SU-DHL-6 (cell line): ENCODE measurements at regions not wholly inside any gene's neighbourhood (a gene's known extent, or its start where the extent isn't known, plus 50 kb on each side); places are given as distances from the start of the nearest gene placed in this dataset.

ENCODE experiments used
- H2AFZ ChIP-seq: fragments of 200-600 bp; sonication (generic); 2 replicates; pipeline ENCODE4 v1.6.1; 2014; ENCODE audit warnings: low read depth, mild to moderate bottlenecking, moderate library complexity, mixed read lengths, antibody characterized with exemption, low read length; ENCODE audit not compliant: severe bottlenecking
- H3F3A ChIP-seq: fragments of 200-600 bp; shearing (Covaris generic); 2 replicates; pipeline ENCODE4 v1.6.0; 2016; ENCODE audit warnings: antibody characterized with exemption, mild to moderate bottlenecking; ENCODE audit not compliant: insufficient read depth
- H3K27ac ChIP-seq: fragments of 200-600 bp; sonication (generic); 2 replicates; pipeline ENCODE4 v1.5.1; 2016; ENCODE audit warnings: low read depth, mild to moderate bottlenecking, low read length, moderate library complexity, mixed read lengths
- H3K27me3 ChIP-seq: fragments of 200-600 bp; sonication (generic), shearing (Covaris generic); 2 replicates; pipeline ENCODE4 v1.6.0; 2014; ENCODE audit warnings: mild to moderate bottlenecking, low read length
- H3K36me3 ChIP-seq: fragments of 200-600 bp; sonication (generic); 2 replicates; pipeline ENCODE4 v1.6.1; 2014; ENCODE audit warnings: mild to moderate bottlenecking, low read length, mixed read lengths
- H3K4me2 ChIP-seq: fragments of 300-600, 200-600 bp; shearing (Covaris generic), sonication (generic); 2 replicates; pipeline ENCODE4 v1.6.0; 2014; ENCODE audit warnings: low read length, low read depth, mild to moderate bottlenecking; ENCODE audit not compliant: poor library complexity, severe bottlenecking
- H3K4me3 ChIP-seq: fragments of 200-600 bp; sonication (generic); 2 replicates; pipeline ENCODE4 v1.5.1; 2014; ENCODE audit warnings: antibody characterized with exemption, low read length, mild to moderate bottlenecking, mixed read lengths; ENCODE audit not compliant: insufficient read depth, poor library complexity, severe bottlenecking
- H3K79me2 ChIP-seq: fragments of 200-600 bp; sonication (generic); 2 replicates; pipeline ENCODE4 v1.6.1; 2014; ENCODE audit warnings: mild to moderate bottlenecking, low read length, moderate library complexity; ENCODE audit not compliant: insufficient read depth
- H3K9ac ChIP-seq: fragments of 200-600 bp; sonication (generic); 2 replicates; pipeline ENCODE4 v1.7.0; 2014; ENCODE audit warnings: mild to moderate bottlenecking, low read length
- H3K9me2 ChIP-seq: fragments of 200-600 bp; sonication (generic); replicated peaks from 2 replicates; pipeline ENCODE4 v1.6.1; 2014; ENCODE audit warnings: low read length; ENCODE audit not compliant: insufficient read depth
- H3K9me3 ChIP-seq: fragments of 200-600 bp; sonication (generic); 2 replicates; pipeline ENCODE4 v1.6.1; 2014; ENCODE audit warnings: low read length, mixed read lengths; ENCODE audit not compliant: insufficient read depth
- H4K20me1 ChIP-seq: fragments of 200-600 bp; sonication (generic); 2 replicates; pipeline ENCODE4 v1.6.1; 2014; ENCODE audit warnings: low read depth, mild to moderate bottlenecking, antibody characterized with exemption, low read length, moderate library complexity, mixed read lengths
- CTCF ChIP-seq: fragments of 200-600 bp; sonication (generic); IDR thresholded peaks from one replicate; pipeline ENCODE4 v1.5.1; 2017; ENCODE audit warnings: antibody characterized with exemption, mild to moderate bottlenecking, low read length, moderate library complexity; ENCODE audit not compliant: insufficient read depth, poor library complexity, severe bottlenecking
- EZH2phosphoT487 ChIP-seq: fragments of 200-600 bp; sonication (generic), shearing (Covaris generic); conservative IDR thresholded peaks from 2 replicates; pipeline ENCODE4 v1.6.1; 2018; ENCODE audit warnings: mild to moderate bottlenecking, antibody characterized with exemption, low read length, moderate library complexity, mixed read lengths

GRCh38 chr11:128235426-128235825 is 351.9 kb downstream of the ETS1 start:
- Histone ChIP-seq H3K9me3 (no peaks in the 10 kb centered on the region), H2AFZ (no peak overlapping the region), H3K9ac (no peak overlapping the region), H3K27me3 (no peaks in the 10 kb centered on the region), H3K79me2 (no peaks in the 10 kb centered on the region), H3K27ac (no peak overlapping the region), H3K4me3 (no peak overlapping the region), H4K20me1 (no peaks in the 10 kb centered on the region), H3K36me3 (no peaks in the 10 kb centered on the region), H3K4me2 (no peak overlapping the region), H3K9me2 (no peaks in the 10 kb centered on the region), H3F3A (no peaks in the 10 kb centered on the region)
- TF ChIP-seq CTCF (no peak), EZH2phosphoT487 (no peak)

DNA sequence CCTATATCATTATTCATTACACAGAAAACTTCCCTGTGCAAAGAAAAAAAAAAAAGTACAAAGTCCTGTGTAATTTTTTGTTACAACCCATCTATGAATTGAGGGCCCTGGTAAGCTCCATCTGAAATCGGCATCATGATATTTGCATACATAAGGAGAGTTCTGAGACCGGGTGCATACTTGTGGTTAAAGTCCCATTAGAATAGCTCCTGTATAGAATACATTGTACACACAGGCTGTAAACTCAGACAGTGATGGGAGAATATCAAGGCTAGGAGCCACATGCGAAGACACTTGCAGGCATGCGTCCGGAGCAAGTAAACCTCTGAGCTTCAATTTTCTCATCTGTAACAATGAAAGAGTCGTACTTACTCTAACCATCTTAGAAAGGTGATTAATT is 353.2 kb downstream of the ETS1 start:
- TF ChIP-seq EZH2phosphoT487 = no peak
- no peak for TF ChIP-seq CTCF

DNA sequence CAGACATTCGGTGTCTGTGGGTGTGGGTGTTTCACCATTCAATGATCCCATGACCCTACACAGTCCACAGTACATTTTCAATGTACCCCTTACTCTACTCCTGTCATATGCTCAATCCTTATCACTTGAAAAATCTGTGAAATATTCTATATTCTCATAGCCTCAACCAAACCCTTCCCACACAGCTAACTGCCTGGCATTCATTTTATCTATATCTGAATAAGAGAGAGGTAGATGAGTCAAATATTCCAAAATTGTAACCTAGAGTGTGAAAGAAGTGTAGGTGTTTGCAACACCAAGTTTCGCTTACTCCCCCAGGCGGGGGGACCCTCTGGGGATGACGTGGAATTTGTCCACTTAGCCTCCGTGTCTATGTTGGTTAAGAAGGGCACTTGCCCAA is 354.8 kb downstream of the ETS1 start:
- Histone ChIP-seq H3K4me3 (no peak overlapping the region), H4K20me1 (no peaks in the 10 kb centered on the region), H3K79me2 (no peaks in the 10 kb centered on the region), H3K9me2 (no peaks in the 10 kb centered on the region), H3K4me2 (no peak overlapping the region), H3K9ac (no peak overlapping the region), H3K9me3 (no peaks in the 10 kb centered on the region), H3K27me3 (no peaks in the 10 kb centered on the region), H2AFZ (no peak overlapping the region), H3K27ac (no peak overlapping the region), H3K36me3 (no peaks in the 10 kb centered on the region), H3F3A (no peaks in the 10 kb centered on the region)
- TF ChIP-seq EZH2phosphoT487 (no peak), CTCF (no peak)

More for the DNA sequence above, 353.2 kb downstream of the ETS1 start:
- H3K4me2 ChIP-seq = no peak overlapping the region
- H3K9me2 ChIP-seq = no peaks in the 10 kb centered on the region
- no peaks in the 10 kb centered on the region for H3K27me3 ChIP-seq
- H4K20me1 ChIP-seq = no peaks in the 10 kb centered on the region
- H2AFZ ChIP-seq = no peak overlapping the region
- H3F3A ChIP-seq = no peaks in the 10 kb centered on the region
- H3K9me3 ChIP-seq = no peaks in the 10 kb centered on the region
- H3K27ac ChIP-seq = no peak overlapping the region
- no peaks in the 10 kb centered on the region for H3K79me2 ChIP-seq
- no peak overlapping the region for H3K4me3 ChIP-seq
- no peaks in the 10 kb centered on the region for H3K36me3 ChIP-seq
- no peak overlapping the region for H3K9ac ChIP-seq
